SK-N-MC (cell line): ENCODE measurements at regions not wholly inside any gene's neighbourhood (a gene's known extent, or its start where the extent isn't known, plus 50 kb on each side); places are given as distances from the start of the nearest gene placed in this dataset.
A peak's percentile ranks its signal among the peaks of the same experiment; 100 is the strongest.

Experiments
- DNase-seq: peaks from one replicate; pipeline ENCODE4 v3.0.0-alpha.2; 2011; ENCODE audit warnings: low read depth, low spot score
- H3K27ac ChIP-seq: fragments of 200-600 bp; sonication (generic); 2 replicates; pipeline ENCODE4 v1.5.1; 2016; ENCODE audit warnings: mixed run types
- H3K36me3 ChIP-seq: fragments of 200-600 bp; sonication (generic); 2 replicates; pipeline ENCODE4 v1.6.1; 2017; ENCODE audit warnings: antibody characterized with exemption, low read length, mixed read lengths; ENCODE audit not compliant: insufficient read depth
- H3K4me3 ChIP-seq: fragments of 200-600 bp; sonication (generic); 2 replicates; pipeline ENCODE4 v1.5.1; 2016
- H3K9ac ChIP-seq: fragments of 200-600 bp; sonication (generic); 2 replicates; pipeline ENCODE4 v1.8.0; 2017; ENCODE audit warnings: mixed run types, mixed read lengths; ENCODE audit not compliant: insufficient read length
- H3K9me3 ChIP-seq: fragments of 200-600 bp; sonication (generic); 2 replicates; pipeline ENCODE4 v1.6.1; 2017; ENCODE audit warnings: low read depth, mild to moderate bottlenecking, antibody characterized with exemption, low read length, moderate library complexity, mixed read lengths
- EZH2 ChIP-seq: fragments of 200-600 bp; sonication (generic); IDR thresholded peaks from one replicate; pipeline ENCODE4 v1.6.1; 2017; ENCODE audit warnings: antibody characterized with exemption
- FOXP2 ChIP-seq: optimal IDR thresholded peaks from 2 replicates; pipeline ENCODE3; 2011; ENCODE audit warnings: mild to moderate bottlenecking, moderate library complexity; ENCODE audit not compliant: insufficient read depth; ENCODE audit errors: extremely low read length, control extremely low read depth
- POLR2AphosphoS5 ChIP-seq: IDR thresholded peaks from 2 replicates; pipeline ENCODE4 v1.6.1; 2012; ENCODE audit warnings: mild to moderate bottlenecking, low read depth, low read length, borderline replicate concordance

DNA sequence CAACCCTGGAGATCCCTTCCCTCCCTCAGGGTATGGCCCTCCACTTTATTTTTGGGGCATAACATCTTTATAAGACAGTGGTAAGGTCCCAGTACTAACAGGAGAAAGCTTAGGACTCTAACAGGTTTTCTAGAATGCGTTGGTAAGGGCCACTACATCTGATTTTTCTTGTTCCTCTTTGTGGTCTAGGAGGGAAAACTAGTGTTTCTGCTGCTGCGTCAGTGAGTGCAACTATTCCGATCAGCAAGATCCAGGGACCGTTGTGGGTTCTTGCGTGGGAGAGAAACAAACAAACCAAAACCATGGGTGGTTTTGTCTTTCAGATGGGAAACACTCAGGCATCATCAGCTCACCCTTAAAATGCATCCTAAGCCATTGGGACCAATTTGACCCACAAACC, 123.6 kb upstream of the SLC16A7 start:
- TF ChIP-seq EZH2 = no peak
- no peak for TF ChIP-seq POLR2AphosphoS5
- no peak for TF ChIP-seq FOXP2
- H3K9me3 ChIP-seq = no peaks in the 10 kb centered on the region
- no peak overlapping the region for H3K27ac ChIP-seq
- no peaks in the 10 kb centered on the region for H3K36me3 ChIP-seq
- H3K4me3 ChIP-seq = no peak overlapping the region
- no peak overlapping the region for H3K9ac ChIP-seq
- no peak for DNase-seq

DNA sequence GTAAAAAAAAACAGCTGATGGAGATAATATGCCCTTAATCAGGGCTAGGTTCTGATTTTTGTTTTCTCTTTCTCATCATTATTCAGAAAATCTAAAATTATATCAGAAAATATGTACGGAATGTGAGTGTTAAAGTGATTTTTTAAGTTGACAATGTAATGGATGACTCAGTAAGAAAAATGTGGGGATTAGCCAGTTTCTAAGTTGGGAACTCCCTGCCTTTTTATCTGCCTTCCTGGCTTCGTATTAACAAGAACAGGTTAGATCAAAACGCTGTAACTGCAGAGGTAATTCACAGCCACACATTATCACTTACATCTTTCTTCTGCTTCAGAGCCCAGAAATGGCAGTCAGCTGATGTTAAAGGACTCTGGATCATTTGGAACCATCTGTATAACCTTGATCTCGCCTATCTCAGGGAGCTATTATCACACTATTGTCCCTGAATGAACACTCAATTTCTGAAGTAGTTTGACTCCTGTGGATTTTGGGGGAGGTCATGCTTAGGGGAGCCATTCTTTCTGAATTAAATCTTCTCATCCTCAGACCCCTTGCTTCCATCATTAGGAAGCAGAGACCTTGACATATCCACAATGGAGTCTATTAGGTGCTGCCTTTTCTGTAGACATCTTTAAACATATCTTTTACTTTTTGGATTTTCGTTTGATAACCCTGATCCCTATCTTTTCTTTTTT, 135.7 kb upstream of the SLC16A7 start:
- no peak for DNase-seq
- no peak overlapping the region; the same call in 1 of the 2 replicates for H3K27ac ChIP-seq

DNA sequence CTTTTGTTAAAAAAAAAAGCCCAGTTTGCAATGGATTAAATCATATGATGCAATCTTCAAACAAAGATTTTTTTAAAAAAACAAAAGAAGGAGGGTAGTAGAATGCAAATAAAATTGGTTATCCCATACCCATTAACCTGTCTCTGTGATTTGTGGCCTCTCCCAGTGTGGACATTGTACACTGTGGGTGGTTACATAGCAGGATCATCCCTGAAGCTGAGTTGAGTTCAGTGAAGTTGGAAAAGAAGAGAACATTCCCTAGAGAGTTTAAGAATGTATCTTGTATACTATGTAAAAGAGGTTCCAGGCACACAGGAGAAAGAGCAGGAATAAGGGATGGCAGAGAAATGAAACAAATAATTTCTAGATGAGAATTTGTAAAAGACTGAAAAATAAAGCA, 142.4 kb upstream of the SLC16A7 start:
- H3K4me3 ChIP-seq = peak overlapping the region; percentile 27
- no peaks in the 10 kb centered on the region for H3K9me3 ChIP-seq
- H3K27ac ChIP-seq = peak overlapping the region; percentile 78
- DNase-seq = no peak
- no peaks in the 10 kb centered on the region for H3K36me3 ChIP-seq
- no peak overlapping the region for H3K9ac ChIP-seq
- TF ChIP-seq EZH2 (no peak), FOXP2 (no peak), POLR2AphosphoS5 (no peak)

More for the DNA sequence above, 135.7 kb upstream of the SLC16A7 start:
- no peaks in the 10 kb centered on the region for H3K9me3 ChIP-seq
- H3K36me3 ChIP-seq = no peaks in the 10 kb centered on the region
- no peak for TF ChIP-seq FOXP2
- TF ChIP-seq POLR2AphosphoS5 = no peak
- no peak for TF ChIP-seq EZH2
- H3K9ac ChIP-seq = no peak overlapping the region
- no peak overlapping the region for H3K4me3 ChIP-seq

DNA sequence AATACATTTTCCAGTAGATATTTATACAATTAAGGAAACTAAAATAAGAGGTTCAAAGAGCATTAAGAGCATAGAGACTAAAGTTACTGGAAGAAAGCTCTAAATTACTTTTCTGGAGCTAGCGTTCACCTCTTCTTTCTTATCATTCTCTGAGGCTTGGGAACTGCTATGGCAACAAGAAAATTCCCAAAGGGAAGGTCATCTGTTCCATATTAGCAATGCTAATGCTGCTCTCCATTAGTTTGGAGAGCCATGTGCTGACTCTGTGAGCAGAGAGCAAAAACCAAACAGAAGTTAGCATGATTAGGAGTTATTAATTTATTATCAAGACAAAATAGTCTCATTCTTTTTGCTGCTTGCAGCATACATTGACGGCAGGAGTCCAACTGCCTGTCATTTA, 143.1 kb upstream of the SLC16A7 start:
- TF ChIP-seq EZH2 = no peak
- no peak for TF ChIP-seq POLR2AphosphoS5
- TF ChIP-seq FOXP2 = no peak
- peak overlapping the region; percentile 78 for H3K27ac ChIP-seq
- peak overlapping the region; percentile 52 for H3K9ac ChIP-seq
- no peaks in the 10 kb centered on the region for H3K36me3 ChIP-seq
- H3K9me3 ChIP-seq = no peaks in the 10 kb centered on the region
- H3K4me3 ChIP-seq = peak overlapping the region; percentile 59
- DNase-seq = peak; percentile 47

DNA sequence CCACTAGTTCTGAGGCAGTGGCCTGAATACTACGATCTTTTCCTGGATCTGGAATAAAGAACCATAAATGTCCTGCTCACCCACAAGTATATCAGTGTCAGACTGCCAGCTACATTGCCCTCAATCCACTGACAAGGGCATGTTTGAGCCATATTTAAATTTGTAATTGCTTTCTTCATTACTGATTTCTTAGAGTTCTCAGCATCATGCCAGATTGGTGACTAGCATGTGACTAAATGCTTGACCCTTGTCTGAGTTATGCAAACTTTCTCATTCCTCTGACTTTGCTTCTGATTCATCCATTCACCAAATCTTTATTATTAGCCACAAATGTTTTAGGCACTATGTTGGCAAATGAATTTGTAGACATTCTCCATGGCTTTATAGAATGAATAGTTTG, 143.6 kb upstream of the SLC16A7 start:
- no peak overlapping the region for H3K9ac ChIP-seq
- H3K27ac ChIP-seq = peak overlapping the region; percentile 78
- DNase-seq = no peak
- TF ChIP-seq FOXP2 (no peak), EZH2 (no peak), POLR2AphosphoS5 (no peak)
- H3K36me3 ChIP-seq = no peaks in the 10 kb centered on the region
- H3K9me3 ChIP-seq = no peaks in the 10 kb centered on the region
- peak overlapping the region; percentile 59 for H3K4me3 ChIP-seq

DNA sequence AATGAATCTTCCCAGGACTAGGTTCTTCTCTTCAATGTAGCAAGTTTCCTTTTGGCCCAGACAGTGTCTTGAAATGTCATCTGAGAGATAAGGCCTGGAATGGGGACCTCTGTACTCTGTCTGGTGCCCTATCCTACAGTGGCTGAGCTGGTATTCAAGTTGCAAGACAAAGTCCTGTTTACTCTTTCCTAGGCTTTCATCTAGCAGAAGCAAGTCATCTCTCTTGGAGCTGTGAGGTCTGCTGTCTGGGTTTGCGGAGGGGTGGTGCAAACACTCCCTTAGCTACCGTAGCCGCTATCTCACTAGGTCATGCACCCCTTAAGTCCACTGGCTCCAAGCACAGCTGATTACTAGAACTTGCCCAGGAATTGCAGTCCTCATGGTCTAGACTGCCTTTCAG, 149.7 kb upstream of the SLC16A7 start:
- Histone ChIP-seq H3K36me3 (no peaks in the 10 kb centered on the region), H3K9me3 (no peaks in the 10 kb centered on the region; the same call in 1 of the 2 replicates), H3K27ac (no peak overlapping the region), H3K9ac (no peak overlapping the region), H3K4me3 (no peak overlapping the region)
- no peak for DNase-seq
- TF ChIP-seq EZH2 (no peak), POLR2AphosphoS5 (no peak), FOXP2 (no peak)

DNA sequence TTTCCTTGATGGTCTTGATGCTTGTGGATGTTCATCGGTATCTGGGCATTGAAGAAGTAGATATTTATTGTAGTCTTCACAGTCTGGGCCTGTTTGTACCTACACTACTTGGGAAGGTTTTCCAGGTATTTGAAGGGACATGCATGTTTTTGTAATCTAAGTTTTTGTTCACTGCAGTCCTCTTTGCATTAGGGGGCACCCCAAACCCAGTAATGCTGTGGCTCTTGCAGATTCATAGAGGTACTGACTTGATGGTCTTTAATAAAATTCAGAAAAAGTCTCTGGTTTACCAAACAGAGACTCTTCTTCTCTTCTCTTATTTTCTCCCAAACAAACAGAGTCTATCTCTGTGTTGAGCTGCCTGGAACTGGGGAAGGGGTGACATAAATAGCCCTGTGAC, 150.9 kb upstream of the SLC16A7 start:
- DNase-seq = no peak
- Histone ChIP-seq H3K4me3 (no peak overlapping the region), H3K27ac (no peak overlapping the region), H3K36me3 (no peaks in the 10 kb centered on the region), H3K9me3 (no peaks in the 10 kb centered on the region; the same call in 1 of the 2 replicates), H3K9ac (no peak overlapping the region)
- no peak for TF ChIP-seq EZH2
- TF ChIP-seq POLR2AphosphoS5 = no peak
- TF ChIP-seq FOXP2 = no peak

DNA sequence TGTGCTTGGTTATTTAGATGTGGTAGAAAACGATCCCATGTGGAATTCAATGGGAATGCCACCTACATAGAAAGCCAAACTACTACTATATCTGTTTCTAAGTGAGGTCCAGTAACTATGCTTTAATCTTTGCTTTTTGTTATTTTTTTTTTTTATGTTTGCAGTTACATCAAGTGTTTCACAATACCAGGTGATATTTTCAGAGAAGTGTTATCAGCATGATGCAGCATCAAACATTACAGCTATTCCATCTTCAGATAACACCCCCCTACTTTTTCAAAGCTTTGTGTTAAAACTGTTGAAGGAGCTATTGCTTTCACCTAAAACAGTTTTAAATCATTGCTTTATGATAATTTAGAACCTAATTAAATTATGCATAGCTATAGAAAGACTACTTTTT, 163.8 kb upstream of the SLC16A7 start:
- DNase-seq = no peak
- Histone ChIP-seq H3K9me3 (no peaks in the 10 kb centered on the region; the same call in 1 of the 2 replicates), H3K9ac (no peak overlapping the region), H3K4me3 (no peak overlapping the region), H3K36me3 (no peaks in the 10 kb centered on the region), H3K27ac (no peak overlapping the region)
- no peak for TF ChIP-seq EZH2
- TF ChIP-seq FOXP2 = no peak
- TF ChIP-seq POLR2AphosphoS5 = no peak

DNA sequence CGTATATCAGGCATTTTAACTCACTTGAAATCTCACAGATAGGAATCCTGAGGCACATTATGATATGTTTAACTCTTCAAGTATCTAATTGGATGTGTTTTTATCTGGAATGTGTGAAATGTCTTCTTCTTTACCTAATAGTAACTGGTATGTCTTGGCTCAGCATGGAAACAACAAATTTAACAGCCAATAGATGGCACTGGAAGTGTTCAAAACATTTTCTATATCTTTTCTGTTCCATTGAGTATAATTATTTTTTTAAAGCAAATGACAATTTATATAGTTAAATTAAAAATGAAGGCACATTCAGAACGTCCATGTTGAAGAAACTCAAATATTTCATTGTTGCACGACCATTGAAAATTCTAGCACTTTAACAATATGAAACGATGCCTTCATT, 164.6 kb upstream of the SLC16A7 start:
- no peak for DNase-seq
- TF ChIP-seq EZH2 (no peak), POLR2AphosphoS5 (no peak)
- no peak overlapping the region for H3K4me3 ChIP-seq
- H3K36me3 ChIP-seq = no peaks in the 10 kb centered on the region
- H3K27ac ChIP-seq = no peak overlapping the region
- H3K9me3 ChIP-seq = no peaks in the 10 kb centered on the region; the same call in 1 of the 2 replicates
- H3K9ac ChIP-seq = no peak overlapping the region
